IMR-90 (cell line): ENCODE measurements at regions not wholly inside any gene's neighbourhood (a gene's known extent, or its start where the extent isn't known, plus 50 kb on each side); places are given as distances from the start of the nearest gene placed in this dataset.

ENCODE experiments used
- ATAC-seq: fragments of 200-7000 bp; cut with Tn5 transposase; 2 replicates; pipeline ENCODE4 v1.9.1; 2020; ENCODE audit warnings: low read depth, mild to moderate bottlenecking, moderate library complexity
- BruUV-seq: library from RNA; stranded (reverse); fragments of 400-500 nt; replicated peaks from 2 replicates; lab custom pipeline; 2021; lab: Mats Ljungman, UMichigan
- CTCF ChIA-PET: fragments of 300-600 bp; formaldehyde crosslinking; extraction: SDS; loops from one replicate; lab custom pipeline; 2021; ENCODE audit warnings: antibody characterized with exemption; lab: Yijun Ruan, JAX
- POLR2A ChIA-PET: fragments of 300-600 bp; sonication (Branson Sonifier 250); formaldehyde crosslinking; loops from one replicate; lab custom pipeline; 2022; ENCODE audit warnings: antibody characterized with exemption; ENCODE audit not compliant: unreplicated experiment; lab: Charles Lee
- DNase-seq: peaks from one replicate; pipeline ENCODE4 v3.0.0; 2013
- H2AFZ ChIP-seq: replicated peaks from 2 replicates; pipeline ENCODE3; 2013; ENCODE audit warnings: low read length, mild to moderate bottlenecking; ENCODE audit not compliant: poor library complexity
- H2AK5ac ChIP-seq: 2 replicates; pipeline ENCODE4 v1.6.1; 2013; ENCODE audit warnings: low read depth, low read length, inconsistent platforms
- H2AK9ac ChIP-seq: replicated peaks from 2 replicates; pipeline ENCODE3; 2013; ENCODE audit warnings: mild to moderate bottlenecking, low read depth, low read length, moderate library complexity; ENCODE audit not compliant: poor library complexity
- H2BK120ac ChIP-seq: 2 replicates; pipeline ENCODE4 v1.6.1; 2013; ENCODE audit warnings: low read depth, low read length, inconsistent platforms
- H2BK15ac ChIP-seq: 3 replicates; pipeline ENCODE4 v1.6.1; 2013; ENCODE audit warnings: low read depth, low read length, inconsistent platforms
- H2BK20ac ChIP-seq: 2 replicates; pipeline ENCODE4 v1.6.1; 2013; ENCODE audit warnings: low read depth, mild to moderate bottlenecking, inconsistent platforms, low read length, moderate library complexity
- H2BK5ac ChIP-seq: 2 replicates; pipeline ENCODE4 v1.6.1; 2013; ENCODE audit warnings: mild to moderate bottlenecking, low read depth, low read length, inconsistent platforms; ENCODE audit not compliant: poor library complexity, severe bottlenecking
- H3K14ac ChIP-seq: replicated peaks from 2 replicates; pipeline ENCODE4 v1.6.1; 2013; ENCODE audit warnings: low read depth, low read length, inconsistent platforms
- H3K18ac ChIP-seq: 2 replicates; pipeline ENCODE4 v1.6.1; 2013; ENCODE audit warnings: low read depth, low read length, control low read depth
- H3K23ac ChIP-seq: 2 replicates; pipeline ENCODE4 v1.6.1; 2013; ENCODE audit warnings: low read depth, low read length, inconsistent platforms
- H3K27ac ChIP-seq: 2 replicates; pipeline ENCODE4 v1.5.1; 2013; ENCODE audit warnings: mild to moderate bottlenecking, control low read depth, low read length; ENCODE audit not compliant: insufficient read depth
- H3K27me3 ChIP-seq: 2 replicates; pipeline ENCODE4 v1.6.1; 2013; ENCODE audit warnings: low read length; ENCODE audit not compliant: control insufficient read depth, insufficient read depth
- H3K36me3 ChIP-seq: 2 replicates; pipeline ENCODE4 v1.6.1; 2013; ENCODE audit warnings: low read length, mixed read lengths; ENCODE audit not compliant: control insufficient read depth, insufficient read depth
- H3K4ac ChIP-seq: 2 replicates; pipeline ENCODE4 v1.6.1; 2013; ENCODE audit warnings: low read depth, low read length, inconsistent platforms
- H3K4me1 ChIP-seq: 2 replicates; pipeline ENCODE4 v1.6.1; 2013; ENCODE audit warnings: low read length, mixed read lengths; ENCODE audit not compliant: control insufficient read depth, insufficient read depth
- H3K4me2 ChIP-seq: 2 replicates; pipeline ENCODE4 v1.6.1; 2013; ENCODE audit warnings: low read depth, mild to moderate bottlenecking, control low read depth, low read length, moderate library complexity
- H3K4me3 ChIP-seq: 2 replicates; pipeline ENCODE4 v1.5.1; 2013; ENCODE audit warnings: low read depth, mild to moderate bottlenecking, control low read depth, low read length, moderate library complexity; ENCODE audit not compliant: insufficient read depth
- H3K56ac ChIP-seq: 2 replicates; pipeline ENCODE4 v1.6.1; 2013; ENCODE audit warnings: low read length, inconsistent platforms; ENCODE audit not compliant: insufficient read depth; ENCODE audit errors: extremely low read depth
- H3K79me1 ChIP-seq, 2 experiments: 2 replicates each; pipeline ENCODE4 v1.6.1; 2013; ENCODE audit warnings: low read length in 2 of 2, inconsistent platforms in 1 of 2, low read depth in 1 of 2
- H3K9ac ChIP-seq: 2 replicates; pipeline ENCODE4 v1.6.1; 2013; ENCODE audit warnings: low read depth, low read length, control low read depth
- H3K9me1 ChIP-seq: 2 replicates; pipeline ENCODE4 v1.6.1; 2013; ENCODE audit warnings: low read length, inconsistent platforms; ENCODE audit not compliant: insufficient read depth
- H3K9me3 ChIP-seq: 2 replicates; pipeline ENCODE4 v1.6.1; 2013; ENCODE audit warnings: low read length; ENCODE audit not compliant: control insufficient read depth, insufficient read depth
- H4K20me1 ChIP-seq: 2 replicates; pipeline ENCODE4 v1.6.1; 2013; ENCODE audit warnings: low read length, inconsistent platforms; ENCODE audit not compliant: insufficient read depth
- H4K5ac ChIP-seq: 2 replicates; pipeline ENCODE4 v1.6.1; 2013; ENCODE audit warnings: mild to moderate bottlenecking, low read depth, low read length, control low read depth
- H4K8ac ChIP-seq, 2 experiments: 2 replicates each; pipeline ENCODE4 v1.6.1; 2013; ENCODE audit warnings: low read depth in 2 of 2, low read length in 2 of 2, control low read depth in 1 of 2, inconsistent platforms in 1 of 2
- H4K91ac ChIP-seq: 2 replicates; pipeline ENCODE4 v1.6.1; 2013; ENCODE audit warnings: low read depth, low read length, inconsistent platforms; ENCODE audit not compliant: insufficient read depth
- BHLHE40 ChIP-seq: fragments of 150-350 bp; IDR thresholded peaks from 2 replicates; pipeline ENCODE4 v1.6.1; 2016; ENCODE audit warnings: mild to moderate bottlenecking, low read depth, low read length
- CEBPB ChIP-seq: IDR thresholded peaks from 2 replicates; pipeline ENCODE4 v1.6.1; 2012; ENCODE audit warnings: low read depth, low read length, improper control_type of control experiment
- CHD1 ChIP-seq: IDR thresholded peaks from 2 replicates; pipeline ENCODE4 v1.6.1; 2012; ENCODE audit warnings: low read depth, low read length, improper control_type of control experiment
- CTCF ChIP-seq: conservative IDR thresholded peaks from 2 replicates; pipeline ENCODE4 v1.5.1; 2012; ENCODE audit warnings: mild to moderate bottlenecking, low read depth, low read length, improper control_type of control experiment
- FOS ChIP-seq: fragments of 150-350 bp; IDR thresholded peaks from 2 replicates; pipeline ENCODE4 v1.6.1; 2016; ENCODE audit warnings: low read depth, low read length
- MAFK ChIP-seq: IDR thresholded peaks from 2 replicates; pipeline ENCODE4 v1.6.1; 2012; ENCODE audit warnings: low read depth, low read length, improper control_type of control experiment
- MAZ ChIP-seq: IDR thresholded peaks from 2 replicates; pipeline ENCODE4 v1.6.1; 2012; ENCODE audit warnings: low read depth, mild to moderate bottlenecking, low read length, improper control_type of control experiment, moderate library complexity, borderline replicate concordance
- MXI1 ChIP-seq: IDR thresholded peaks from 2 replicates; pipeline ENCODE4 v1.6.1; 2012; ENCODE audit warnings: low read depth, mild to moderate bottlenecking, low read length, moderate library complexity, borderline replicate concordance
- NFE2L2 ChIP-seq: fragments of 150-350 bp; IDR thresholded peaks from 2 replicates; pipeline ENCODE4 v1.6.1; 2016; ENCODE audit warnings: low read depth, mild to moderate bottlenecking, low read length
- POLR2A ChIP-seq: IDR thresholded peaks from 2 replicates; pipeline ENCODE4 v1.6.1; 2012; ENCODE audit warnings: mild to moderate bottlenecking, low read depth, low read length
- RAD21 ChIP-seq: IDR thresholded peaks from 2 replicates; pipeline ENCODE4 v1.6.1; 2012; ENCODE audit warnings: low read length, improper control_type of control experiment
- RCOR1 ChIP-seq: IDR thresholded peaks from 2 replicates; pipeline ENCODE4 v1.6.1; 2012; ENCODE audit warnings: mild to moderate bottlenecking, low read length, improper control_type of control experiment; ENCODE audit not compliant: insufficient replicate concordance
- RFX5 ChIP-seq: IDR thresholded peaks from 2 replicates; pipeline ENCODE4 v1.8.0; 2012; ENCODE audit warnings: low read depth, mild to moderate bottlenecking, low read length, moderate library complexity
- SMC3 ChIP-seq: fragments of 150-350 bp; IDR thresholded peaks from 2 replicates; pipeline ENCODE4 v1.6.1; 2016; ENCODE audit warnings: low read depth, mild to moderate bottlenecking, antibody characterized with exemption, low read length, moderate library complexity
- dilution Hi-C: fragments of 300-500 bp; cut with HindIII; formaldehyde crosslinking; loops from one replicate; pipeline ENCODE4 v1.14.3; 2018; ENCODE audit warnings: low sequenced_read_pairs; ENCODE audit not compliant: unreplicated experiment
- in situ Hi-C: fragments of 300-500 bp; cut with MboI; formaldehyde crosslinking; loops from 3 replicates; pipeline ENCODE4 v1.14.3; 2019; ENCODE audit warnings: low sequenced_read_pairs, inconsistent platforms, mixed read lengths
- intact Hi-C: fragments of 100-400 bp; cut with micrococcal nuclease; formaldehyde crosslinking; loops from 2 replicates; pipeline ENCODE4 v1.10.0; 2022
- TF ChIP-seq, protein P1 (sequence below): fragments of 150-350 bp; IDR thresholded peaks from 2 replicates; pipeline ENCODE4 v1.6.1; 2017; ENCODE audit warnings: mild to moderate bottlenecking, antibody characterized with exemption, low read length, low read depth
- TF ChIP-seq, protein P2 (sequence below): fragments of 150-350 bp; IDR thresholded peaks from 2 replicates; pipeline ENCODE4 v1.6.1; 2016; ENCODE audit warnings: low read depth, mild to moderate bottlenecking, low read length, moderate library complexity, borderline replicate concordance

DNA sequence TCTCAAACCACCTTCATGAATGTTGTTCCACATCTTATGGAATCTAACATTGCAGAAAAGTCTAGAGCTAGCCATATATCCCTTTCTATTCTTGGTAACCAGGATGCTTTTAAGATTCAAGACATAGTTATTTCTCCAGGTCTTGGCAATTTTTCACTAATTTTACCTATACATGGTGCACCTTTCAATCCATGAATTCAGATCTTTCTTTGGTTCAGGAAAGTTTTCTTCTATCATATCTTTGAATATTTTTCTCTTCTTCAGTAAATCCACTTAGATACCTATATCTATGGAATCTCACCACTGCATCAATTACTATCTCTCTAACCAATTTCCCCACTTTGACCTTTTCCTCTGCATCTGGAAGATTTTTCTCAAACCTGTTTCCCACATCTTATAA is 77.4 kb downstream of the PRLHR start:
- H3K27ac ChIP-seq, result no peak overlapping the region
- no peak overlapping the region for H3K18ac ChIP-seq
- H2AK9ac ChIP-seq, result no peak overlapping the region
- no peak overlapping the region for H2AK5ac ChIP-seq
- no TSS peak for BruUV-seq
- no peaks in the 10 kb centered on the region for H3K36me3 ChIP-seq
- intact Hi-C loops (no loop called here), in situ Hi-C loops (no loop called here), dilution Hi-C loops (no loop called here)
- H3K14ac ChIP-seq, result no peak overlapping the region
- ATAC-seq, result no peak
- H3K9me1 ChIP-seq, result no peaks in the 10 kb centered on the region
- H3K79me1 ChIP-seq, result no peaks in the 10 kb centered on the region
- H2BK120ac ChIP-seq, result no peak overlapping the region
- H3K27me3 ChIP-seq, result no peaks in the 10 kb centered on the region
- no peak overlapping the region for H2BK15ac ChIP-seq
- H4K91ac ChIP-seq, result no peak overlapping the region
- H3K56ac ChIP-seq, result no peak overlapping the region
- no peak overlapping the region for H2BK20ac ChIP-seq
- no peak overlapping the region for H4K8ac ChIP-seq
- ChIA-PET POLR2A (no interaction called here), CTCF (no interaction called here)
- H3K23ac ChIP-seq, result no peak overlapping the region
- H3K4me1 ChIP-seq, result no peaks in the 10 kb centered on the region
- no peak overlapping the region for H3K4ac ChIP-seq
- DNase-seq, result no peak
- no peaks in the 10 kb centered on the region for H3K9me3 ChIP-seq
- H2AFZ ChIP-seq, result no peak overlapping the region
- H3K4me3 ChIP-seq, result no peak overlapping the region
- H2BK5ac ChIP-seq, result no peak overlapping the region
- H3K9ac ChIP-seq, result no peak overlapping the region
- no peaks in the 10 kb centered on the region for H4K20me1 ChIP-seq
- H4K5ac ChIP-seq, result no peak overlapping the region
- H3K4me2 ChIP-seq, result no peak overlapping the region
- TF ChIP-seq SMC3 (no peak), MXI1 (no peak), RCOR1 (no peak), RFX5 (no peak), CTCF (no peak), CEBPB (no peak), FOS (no peak), MAZ (no peak), POLR2A (no peak), NFE2L2 (no peak), RAD21 (no peak), BHLHE40 (no peak), MAFK (no peak), CHD1 (no peak)
- TF ChIP-seq, protein P1, sequence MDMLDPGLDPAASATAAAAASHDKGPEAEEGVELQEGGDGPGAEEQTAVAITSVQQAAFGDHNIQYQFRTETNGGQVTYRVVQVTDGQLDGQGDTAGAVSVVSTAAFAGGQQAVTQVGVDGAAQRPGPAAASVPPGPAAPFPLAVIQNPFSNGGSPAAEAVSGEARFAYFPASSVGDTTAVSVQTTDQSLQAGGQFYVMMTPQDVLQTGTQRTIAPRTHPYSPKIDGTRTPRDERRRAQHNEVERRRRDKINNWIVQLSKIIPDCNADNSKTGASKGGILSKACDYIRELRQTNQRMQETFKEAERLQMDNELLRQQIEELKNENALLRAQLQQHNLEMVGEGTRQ, result no peak
- TF ChIP-seq, protein P2, sequence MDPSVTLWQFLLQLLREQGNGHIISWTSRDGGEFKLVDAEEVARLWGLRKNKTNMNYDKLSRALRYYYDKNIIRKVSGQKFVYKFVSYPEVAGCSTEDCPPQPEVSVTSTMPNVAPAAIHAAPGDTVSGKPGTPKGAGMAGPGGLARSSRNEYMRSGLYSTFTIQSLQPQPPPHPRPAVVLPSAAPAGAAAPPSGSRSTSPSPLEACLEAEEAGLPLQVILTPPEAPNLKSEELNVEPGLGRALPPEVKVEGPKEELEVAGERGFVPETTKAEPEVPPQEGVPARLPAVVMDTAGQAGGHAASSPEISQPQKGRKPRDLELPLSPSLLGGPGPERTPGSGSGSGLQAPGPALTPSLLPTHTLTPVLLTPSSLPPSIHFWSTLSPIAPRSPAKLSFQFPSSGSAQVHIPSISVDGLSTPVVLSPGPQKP, result no peak
